Lung (tissue), 11 donors: ENCODE measurements at regions not wholly inside any gene's neighbourhood (a gene's known extent, or its start where the extent isn't known, plus 50 kb on each side); places are given as distances from the start of the nearest gene placed in this dataset.
A peak's percentile ranks its signal among the peaks of the same experiment; 100 is the strongest.

ENCODE experiments used
- ATAC-seq: fragments of 200-7000 bp; cut with Tn5 transposase; one replicate; pipeline ENCODE4 v1.9.1; 2020; ENCODE audit warnings: moderate number of reproducible peaks; ENCODE audit not compliant: insufficient read depth, low FRiP score
- DNase-seq, 3 donors: peaks; one replicate each; pipeline ENCODE4 v3.0.0-alpha.2; 2013 to 2017
- H3K27ac ChIP-seq, 2 donors: one replicate each; pipeline ENCODE4 v1.5.1; 2013; ENCODE audit warnings: mild to moderate bottlenecking in 2 of 2, moderate library complexity in 2 of 2, control low read depth in 1 of 2, inconsistent platforms in 1 of 2, low read depth in 1 of 2, low read length in 1 of 2
- H3K27me3 ChIP-seq, 3 donors: one replicate each; pipeline ENCODE4 v1.5.1; 2013; ENCODE audit warnings: low read length in 2 of 3; ENCODE audit not compliant: control insufficient read depth in 3 of 3, insufficient read depth in 3 of 3
- H3K36me3 ChIP-seq, 4 donors: one replicate each; pipeline ENCODE4 v1.5.1; 2013; ENCODE audit warnings: low read length in 4 of 4, mild to moderate bottlenecking in 1 of 4, moderate library complexity in 1 of 4; ENCODE audit not compliant: control insufficient read depth in 4 of 4, insufficient read depth in 4 of 4
- H3K4me1 ChIP-seq, 5 donors: one replicate each; pipeline ENCODE4 v1.5.1; 2013; ENCODE audit warnings: low read length in 5 of 5, mild to moderate bottlenecking in 2 of 5, moderate library complexity in 1 of 5; ENCODE audit not compliant: control insufficient read depth in 5 of 5, insufficient read depth in 5 of 5
- H3K4me3 ChIP-seq: one replicate; pipeline ENCODE4 v1.5.1; 2013; ENCODE audit warnings: mild to moderate bottlenecking, control low read depth, moderate library complexity
- H3K9ac ChIP-seq, 2 donors: one replicate each; pipeline ENCODE4 v1.5.1; 2013; ENCODE audit warnings: low read length in 2 of 2, control low read depth in 1 of 2; ENCODE audit not compliant: insufficient read depth in 1 of 2
- H3K9me3 ChIP-seq, 4 donors: one replicate each; pipeline ENCODE4 v1.5.1; 2013; ENCODE audit warnings: low read length in 3 of 4, mild to moderate bottlenecking in 1 of 4, moderate library complexity in 1 of 4; ENCODE audit not compliant: control insufficient read depth in 4 of 4, insufficient read depth in 3 of 4
- WGBS, 2 donors: extraction: QIAGEN DNeasy Blood & Tissue Kit; methylation state at CpG; one replicate each; pipeline ENCODE4 v1.1.7; 2013; 5-methylcytosine and 5-hydroxymethylcytosine counted together
- TF ChIP-seq, protein P1 (sequence below): IDR thresholded peaks from 2 replicates; pipeline ENCODE4 v1.5.1; 2012; ENCODE audit warnings: mild to moderate bottlenecking; ENCODE audit errors: control extremely low read depth, extremely low read depth
- donor health status: control.
- donor health status: control.
- donor health status: Bipolar disorder and iron deficiency.
- donor health status: healthy.
- donor health status: DM: yes; HTN: yes; CAD: no.

DNA sequence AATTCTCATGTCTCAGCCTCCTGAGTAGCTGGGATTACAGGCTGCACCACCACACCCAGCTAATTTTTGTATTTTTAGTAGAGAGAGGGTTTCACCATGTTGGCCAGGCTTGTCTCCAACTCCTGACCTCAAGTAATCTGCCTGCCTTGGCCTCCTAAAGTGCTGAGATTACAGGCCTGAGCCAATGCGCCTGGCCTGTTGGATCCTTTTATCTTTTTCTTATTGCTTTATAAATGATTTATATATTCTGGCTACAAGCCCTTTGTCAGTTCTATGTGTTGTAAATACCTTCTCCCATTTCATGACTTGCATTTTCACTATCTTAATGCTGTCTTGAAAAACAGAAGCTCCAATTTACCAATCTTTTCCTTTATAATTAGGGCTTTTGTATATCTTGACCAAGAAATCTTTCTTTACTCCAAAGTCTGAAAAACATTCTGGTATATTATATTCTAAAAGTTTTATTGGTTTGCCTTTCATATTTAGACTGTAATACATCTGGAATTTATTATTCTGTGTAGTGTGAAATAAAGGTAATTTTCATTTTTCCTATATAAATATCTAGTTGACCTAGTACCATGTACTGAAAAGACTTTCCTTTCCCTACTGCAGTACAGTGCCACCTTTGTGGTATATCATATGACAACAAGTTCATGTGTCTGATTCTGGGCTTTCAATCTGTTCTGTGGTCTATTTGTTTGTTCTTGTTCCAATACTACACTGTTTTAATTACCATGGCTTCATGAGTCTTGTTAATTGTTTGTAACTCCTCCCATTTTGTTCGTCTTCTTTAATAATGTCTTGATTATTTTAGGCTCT lies 52.9 kb upstream of the RNU6-1 start:
- Histone ChIP-seq H3K9me3 (peaks cover 0 to 1% (median 0%) of the 10 kb centered on the region in 4 donors), H3K27me3 (no peaks in the 10 kb centered on the region), H3K36me3 (no peaks in the 10 kb centered on the region), H3K9ac (no peak overlapping the region), H3K4me3 (no peak overlapping the region), H3K27ac (no peak overlapping the region), H3K4me1 (no peaks in the 10 kb centered on the region)
- DNase-seq (peak in 2 of 3 donors; percentile 42 to 51), ATAC-seq (no peak)
- 81 to 91% methylated on average over 2 of the region's 2 CpGs for WGBS, 2 donors
- TF ChIP-seq, protein P1, sequence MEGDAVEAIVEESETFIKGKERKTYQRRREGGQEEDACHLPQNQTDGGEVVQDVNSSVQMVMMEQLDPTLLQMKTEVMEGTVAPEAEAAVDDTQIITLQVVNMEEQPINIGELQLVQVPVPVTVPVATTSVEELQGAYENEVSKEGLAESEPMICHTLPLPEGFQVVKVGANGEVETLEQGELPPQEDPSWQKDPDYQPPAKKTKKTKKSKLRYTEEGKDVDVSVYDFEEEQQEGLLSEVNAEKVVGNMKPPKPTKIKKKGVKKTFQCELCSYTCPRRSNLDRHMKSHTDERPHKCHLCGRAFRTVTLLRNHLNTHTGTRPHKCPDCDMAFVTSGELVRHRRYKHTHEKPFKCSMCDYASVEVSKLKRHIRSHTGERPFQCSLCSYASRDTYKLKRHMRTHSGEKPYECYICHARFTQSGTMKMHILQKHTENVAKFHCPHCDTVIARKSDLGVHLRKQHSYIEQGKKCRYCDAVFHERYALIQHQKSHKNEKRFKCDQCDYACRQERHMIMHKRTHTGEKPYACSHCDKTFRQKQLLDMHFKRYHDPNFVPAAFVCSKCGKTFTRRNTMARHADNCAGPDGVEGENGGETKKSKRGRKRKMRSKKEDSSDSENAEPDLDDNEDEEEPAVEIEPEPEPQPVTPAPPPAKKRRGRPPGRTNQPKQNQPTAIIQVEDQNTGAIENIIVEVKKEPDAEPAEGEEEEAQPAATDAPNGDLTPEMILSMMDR, result no peak

DNA sequence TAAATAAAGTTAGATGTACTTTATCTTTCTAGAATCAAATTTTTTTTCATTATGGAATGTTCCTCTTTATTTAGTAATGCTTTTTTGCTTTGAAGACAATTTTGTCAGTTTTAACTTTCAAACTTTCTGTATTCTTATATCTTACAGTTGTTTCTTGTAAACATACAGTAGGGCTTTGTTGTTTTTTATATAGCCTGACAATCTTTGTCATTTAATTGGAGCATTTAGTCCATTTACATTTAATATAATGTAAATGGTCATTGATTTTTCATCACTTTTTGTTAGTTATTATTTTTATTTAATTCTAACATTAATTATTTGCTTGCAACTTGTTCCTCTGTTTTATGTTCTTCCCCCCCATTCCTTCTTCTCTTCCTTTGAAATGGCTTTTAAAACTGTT lies 55.4 kb upstream of the RNU6-1 start:
- no peaks in the 10 kb centered on the region for H3K36me3 ChIP-seq
- H3K4me3 ChIP-seq, result no peak overlapping the region
- TF ChIP-seq, protein P1, result no peak
- no peaks in the 10 kb centered on the region for H3K4me1 ChIP-seq
- no peak for DNase-seq
- H3K9ac ChIP-seq, result no peak overlapping the region
- no peak overlapping the region for H3K27ac ChIP-seq
- peaks cover 0 to 1% (median 0%) of the 10 kb centered on the region in 4 donors for H3K9me3 ChIP-seq
- ATAC-seq, result no peak
- H3K27me3 ChIP-seq, result no peaks in the 10 kb centered on the region

DNA sequence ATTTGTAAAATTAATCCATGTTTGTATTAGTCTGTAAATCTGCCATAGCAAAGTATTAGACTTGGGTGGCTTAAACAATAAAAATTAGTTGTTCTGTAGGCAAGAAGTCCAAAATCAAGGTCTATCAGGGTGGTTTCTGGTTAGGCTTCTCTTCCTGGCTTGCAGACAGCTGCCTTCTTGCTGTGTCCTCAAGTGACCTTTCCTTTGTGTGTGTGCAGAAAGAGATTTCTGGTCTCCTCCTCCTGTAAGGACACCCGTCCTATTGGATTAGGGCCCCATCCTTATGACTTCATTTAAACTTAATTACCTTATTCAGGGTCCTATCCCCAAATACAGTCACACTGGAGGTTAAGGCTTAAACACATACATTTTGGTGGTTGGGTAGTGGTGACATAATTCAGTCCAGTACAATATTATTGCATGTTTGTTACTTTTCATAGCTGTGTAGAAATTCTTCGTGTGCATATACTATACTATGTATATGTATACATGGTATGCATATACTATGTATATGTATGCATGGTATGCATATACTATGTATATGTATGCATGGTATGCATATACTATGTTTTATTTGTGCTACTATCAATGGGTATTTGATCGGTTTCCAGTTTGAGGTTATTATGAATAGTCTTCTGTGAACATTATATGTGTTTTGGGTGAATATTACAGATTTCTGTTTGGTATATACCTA lies 57.9 kb upstream of the RNU6-1 start:
- Histone ChIP-seq H3K36me3 (no peaks in the 10 kb centered on the region), H3K27me3 (no peaks in the 10 kb centered on the region), H3K9me3 (peaks cover 0 to 1% (median 0%) of the 10 kb centered on the region in 4 donors), H3K4me3 (no peak overlapping the region), H3K27ac (no peak overlapping the region), H3K4me1 (no peaks in the 10 kb centered on the region), H3K9ac (no peak overlapping the region)
- TF ChIP-seq, protein P1, result no peak
- no peak for DNase-seq
- ATAC-seq, result no peak
- 80 to 85% methylated on average over 3 of the region's 3 CpGs for WGBS, 2 donors
